ENCODE measurements at regions not wholly inside any gene's neighbourhood (a gene's known extent, or its start where the extent isn't known, plus 50 kb on each side); places are given as distances from the start of the nearest gene placed in this dataset.

- intact Hi-C loops (cut with DNase I): no loop called here
- no peak for DNase-seq
Observed at GRCh38 chr6:105641504-105641903, 238.6 kb upstream of the PREP start.

- intact Hi-C loops (cut with DNase I): no loop called here
- DNase-seq: no peak
Observed at GRCh38 chr6:105639124-105639523, 236.2 kb upstream of the PREP start.

GRCh38 chr6:105633814-105634213 is 230.9 kb upstream of the PREP start:
- intact Hi-C loops (cut with DNase I): no loop called here
- no peak for DNase-seq

- intact Hi-C loops (cut with DNase I): no loop called here
- no peak for DNase-seq
Observed at GRCh38 chr6:105628156-105628860, 225.4 kb upstream of the PREP start.

GRCh38 chr6:105626295-105627158 is 223.6 kb upstream of the PREP start:
- DNase-seq: no peak
- intact Hi-C loops (cut with DNase I): no loop called here

- intact Hi-C loops (cut with DNase I): no loop called here
- DNase-seq: no peak
Observed at GRCh38 chr6:105624021-105624420, 221.1 kb upstream of the PREP start.

- intact Hi-C loops (cut with DNase I): no loop called here
- no peak for DNase-seq
Observed at GRCh38 chr6:105622226-105622625, 219.3 kb upstream of the PREP start.

GRCh38 chr6:105621564-105622175 is 218.8 kb upstream of the PREP start:
- intact Hi-C loops (cut with DNase I): no loop called here
- no peak for DNase-seq

GRCh38 chr6:105620878-105621277 is 218.0 kb upstream of the PREP start:
- no peak for DNase-seq
- intact Hi-C loops (cut with DNase I): no loop called here

GRCh38 chr6:105619971-105620741 is 217.3 kb upstream of the PREP start:
- intact Hi-C loops (cut with DNase I): no loop called here

GRCh38 chr6:105618247-105618646 is 215.4 kb upstream of the PREP start:
- intact Hi-C loops (cut with DNase I): no loop called here
- DNase-seq: no peak

More at GRCh38 chr6:105619971-105620741, 217.3 kb upstream of the PREP start:
- DNase-seq: no peak

- intact Hi-C loops (cut with DNase I): no loop called here
- no peak for DNase-seq
Observed at GRCh38 chr6:105616521-105616920, 213.6 kb upstream of the PREP start.

- DNase-seq: no peak
- intact Hi-C loops (cut with DNase I): no loop called here
Observed at GRCh38 chr6:105611606-105612005, 208.7 kb upstream of the PREP start.

- peak in 3 of 10 donors; percentile 24 to 77 (median 70) for DNase-seq
- intact Hi-C loops (cut with DNase I): no loop called here
Observed at GRCh38 chr6:105609375-105609991, 206.6 kb upstream of the PREP start.

GRCh38 chr6:105608711-105609374 is 206.0 kb upstream of the PREP start:
- intact Hi-C loops (cut with DNase I): no loop called here
- DNase-seq: no peak

GRCh38 chr6:105607636-105608621 is 205.0 kb upstream of the PREP start:
- intact Hi-C loops (cut with DNase I): no loop called here
- DNase-seq: no peak

GRCh38 chr6:105606831-105607463 is 204.1 kb upstream of the PREP start:
- no peak for DNase-seq
- intact Hi-C loops (cut with DNase I): no loop called here

- no peak for DNase-seq
- intact Hi-C loops (cut with DNase I): no loop called here
Observed at GRCh38 chr6:105604587-105604884, 201.7 kb upstream of the PREP start.
